PFSK-1 (cell line): ENCODE measurements at regions not wholly inside any gene's neighbourhood (a gene's known extent, or its start where the extent isn't known, plus 50 kb on each side); places are given as distances from the start of the nearest gene placed in this dataset.

ENCODE experiments used
- FOXP2 ChIP-seq: optimal IDR thresholded peaks from 2 replicates; pipeline ENCODE3; 2011; ENCODE audit warnings: borderline replicate concordance, control low read depth, inconsistent platforms; ENCODE audit not compliant: insufficient read depth; ENCODE audit errors: extremely low read length, extremely low read depth
- POLR2AphosphoS5 ChIP-seq: IDR thresholded peaks from 2 replicates; pipeline ENCODE4 v1.6.1; 2012; ENCODE audit warnings: low read depth, mild to moderate bottlenecking, control low read depth, low read length, moderate library complexity
- TAF1 ChIP-seq: IDR thresholded peaks from 2 replicates; pipeline ENCODE4 v1.6.1; 2012; ENCODE audit warnings: low read length, control low read depth, borderline replicate concordance; ENCODE audit not compliant: insufficient read depth

DNA sequence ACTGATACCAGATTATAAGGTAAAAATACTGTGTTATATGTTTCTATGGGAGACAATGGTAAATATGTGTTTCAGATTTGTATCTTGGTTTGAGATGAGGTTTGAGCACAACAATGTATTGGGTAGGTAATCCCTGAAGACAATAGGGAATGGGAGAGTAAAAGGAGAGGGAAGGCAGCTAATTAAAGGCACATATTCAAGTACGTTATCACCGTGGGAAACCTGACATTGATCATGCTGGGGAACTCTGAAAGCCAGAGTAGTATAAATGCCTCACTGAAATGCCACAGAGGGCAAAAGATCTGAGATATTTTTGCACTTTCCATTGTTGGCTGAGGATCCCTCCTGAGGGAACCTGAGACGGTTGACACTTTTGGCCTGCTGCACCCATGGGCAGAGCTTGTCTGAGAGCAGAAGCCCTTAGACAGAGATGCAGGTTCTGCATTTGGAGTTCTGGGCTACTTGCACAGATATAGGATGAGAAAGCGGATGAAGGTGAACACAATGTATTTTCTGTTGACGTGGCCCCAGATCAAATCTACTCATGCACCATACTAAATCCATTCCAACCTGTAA is 506.7 kb downstream of the PCDH18 start:
- TF ChIP-seq POLR2AphosphoS5 (no peak), FOXP2 (no peak), TAF1 (no peak)
